ENCODE measurements at regions not wholly inside any gene's neighbourhood (a gene's known extent, or its start where the extent isn't known, plus 50 kb on each side); places are given as distances from the start of the nearest gene placed in this dataset.

GRCh38 chr3:106913111-106913698, 464.0 kb upstream of the CCDC54 start:
- TF ChIP-seq CTCF (IDR thresholded peaks at IDR 0.05) (no peak), EZH2 (IDR thresholded peaks at IDR 0.05) (no peak), EZH2phosphoT487 (IDR thresholded peaks at IDR 0.05) (no peak)

Data from neural progenitor cell (in vitro differentiated cells).